Esophagus squamous epithelium (tissue), 4 donors: ENCODE measurements at regions not wholly inside any gene's neighbourhood (a gene's known extent, or its start where the extent isn't known, plus 50 kb on each side); places are given as distances from the start of the nearest gene placed in this dataset.
"Not testable (repeated sequence)": the region's sequence is repeated elsewhere in the genome, so short reads cannot be mapped to it uniquely, and the experiment has no call there.

Source experiments
- POLR2A ChIP-seq, 4 donors: fragments of 450-650 bp; IDR thresholded peaks; one replicate each; pipeline ENCODE4 v1.6.1; 2017; ENCODE audit warnings: antibody characterized with exemption in 4 of 4, mild to moderate bottlenecking in 4 of 4, moderate library complexity in 3 of 4
- TF ChIP-seq, protein P1 (sequence below), 6 experiments: fragments of 450-650 bp in 4 of 6; fragments of 200-600 bp in 2 of 6; sonication (generic) in 2 of 6; IDR thresholded peaks; one replicate each; pipeline ENCODE4 v1.5.1; 2016 to 2019; ENCODE audit warnings: antibody characterized with exemption in 6 of 6, mild to moderate bottlenecking in 4 of 6, moderate library complexity in 4 of 6

- TF ChIP-seq, protein P1, sequence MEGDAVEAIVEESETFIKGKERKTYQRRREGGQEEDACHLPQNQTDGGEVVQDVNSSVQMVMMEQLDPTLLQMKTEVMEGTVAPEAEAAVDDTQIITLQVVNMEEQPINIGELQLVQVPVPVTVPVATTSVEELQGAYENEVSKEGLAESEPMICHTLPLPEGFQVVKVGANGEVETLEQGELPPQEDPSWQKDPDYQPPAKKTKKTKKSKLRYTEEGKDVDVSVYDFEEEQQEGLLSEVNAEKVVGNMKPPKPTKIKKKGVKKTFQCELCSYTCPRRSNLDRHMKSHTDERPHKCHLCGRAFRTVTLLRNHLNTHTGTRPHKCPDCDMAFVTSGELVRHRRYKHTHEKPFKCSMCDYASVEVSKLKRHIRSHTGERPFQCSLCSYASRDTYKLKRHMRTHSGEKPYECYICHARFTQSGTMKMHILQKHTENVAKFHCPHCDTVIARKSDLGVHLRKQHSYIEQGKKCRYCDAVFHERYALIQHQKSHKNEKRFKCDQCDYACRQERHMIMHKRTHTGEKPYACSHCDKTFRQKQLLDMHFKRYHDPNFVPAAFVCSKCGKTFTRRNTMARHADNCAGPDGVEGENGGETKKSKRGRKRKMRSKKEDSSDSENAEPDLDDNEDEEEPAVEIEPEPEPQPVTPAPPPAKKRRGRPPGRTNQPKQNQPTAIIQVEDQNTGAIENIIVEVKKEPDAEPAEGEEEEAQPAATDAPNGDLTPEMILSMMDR (IDR thresholded peaks at IDR 0.05) = not testable (repeated sequence)
- not testable (repeated sequence) for TF ChIP-seq POLR2A (IDR thresholded peaks at IDR 0.05)
These were observed 293.6 kb downstream of the SPATA31A1 start for GRCh38 chr9:39649029-39649428.
